ENCODE measurements at regions not wholly inside any gene's neighbourhood (a gene's known extent, or its start where the extent isn't known, plus 50 kb on each side); places are given as distances from the start of the nearest gene placed in this dataset.

GRCh38 chr5:109961751-109962150 lies 272.0 kb downstream of the MAN2A1 start:
- Histone ChIP-seq H3K36me3 (ENCODE audit: insufficient read depth) (no peaks in the 10 kb centered on the region), H3K4me3 (IDR thresholded peaks at IDR 0.05; ENCODE audit: insufficient read depth, low read depth, low read length) (no peak overlapping the region), H3K4me2 (peak overlapping the region; percentile 25; the same call in 1 of the 2 replicates), H3K4me1 (ENCODE audit: low read depth, poor library complexity, severe bottlenecking) (peaks cover 38% of the 10 kb centered on the region), H3K79me2 (ENCODE audit: insufficient read depth, low read depth) (no peaks in the 10 kb centered on the region), H3K27me3 (ENCODE audit: insufficient read depth, low read depth) (no peaks in the 10 kb centered on the region), H3K9ac (no peak overlapping the region), H4K20me1 (ENCODE audit: insufficient read depth) (no peaks in the 10 kb centered on the region), H2AFZ (ENCODE audit: low read depth) (no peak overlapping the region), H3K27ac (no peak overlapping the region)
- TF ChIP-seq CTCF (conservative IDR thresholded peaks at IDR 0.05; ENCODE audit: low read depth, low read length), result no peak

GRCh38 chr5:109962882-109963603 lies 273.3 kb downstream of the MAN2A1 start:
- Histone ChIP-seq H2AFZ (ENCODE audit: low read depth) (no peak overlapping the region), H3K4me3 (IDR thresholded peaks at IDR 0.05; ENCODE audit: insufficient read depth, low read depth, low read length) (no peak overlapping the region), H3K4me1 (ENCODE audit: low read depth, poor library complexity, severe bottlenecking) (peaks cover 38% of the 10 kb centered on the region), H3K27ac (no peak overlapping the region), H3K79me2 (ENCODE audit: insufficient read depth, low read depth) (no peaks in the 10 kb centered on the region), H4K20me1 (ENCODE audit: insufficient read depth) (no peaks in the 10 kb centered on the region), H3K27me3 (ENCODE audit: insufficient read depth, low read depth) (no peaks in the 10 kb centered on the region), H3K9ac (no peak overlapping the region), H3K4me2 (peak overlapping the region; percentile 25; the same call in 1 of the 2 replicates), H3K36me3 (ENCODE audit: insufficient read depth) (no peaks in the 10 kb centered on the region)
- no peak for TF ChIP-seq CTCF (conservative IDR thresholded peaks at IDR 0.05; ENCODE audit: low read depth, low read length)

GRCh38 chr5:109964136-109964535 lies 274.4 kb downstream of the MAN2A1 start:
- H3K4me3 ChIP-seq (IDR thresholded peaks at IDR 0.05; ENCODE audit: insufficient read depth, low read depth, low read length), result no peak overlapping the region
- TF ChIP-seq CTCF (conservative IDR thresholded peaks at IDR 0.05; ENCODE audit: low read depth, low read length), result no peak
- no peaks in the 10 kb centered on the region for H4K20me1 ChIP-seq (ENCODE audit: insufficient read depth)
- H3K4me1 ChIP-seq (ENCODE audit: low read depth, poor library complexity, severe bottlenecking), result peaks cover 38% of the 10 kb centered on the region
- H3K79me2 ChIP-seq (ENCODE audit: insufficient read depth, low read depth), result no peaks in the 10 kb centered on the region
- no peak overlapping the region for H3K27ac ChIP-seq
- H3K9ac ChIP-seq, result no peak overlapping the region
- no peak overlapping the region for H3K4me2 ChIP-seq
- H2AFZ ChIP-seq (ENCODE audit: low read depth), result no peak overlapping the region
- H3K36me3 ChIP-seq (ENCODE audit: insufficient read depth), result no peaks in the 10 kb centered on the region
- H3K27me3 ChIP-seq (ENCODE audit: insufficient read depth, low read depth), result no peaks in the 10 kb centered on the region

- no peaks in the 10 kb centered on the region for H3K27me3 ChIP-seq (ENCODE audit: insufficient read depth, low read depth)
- H3K4me1 ChIP-seq (ENCODE audit: low read depth, poor library complexity, severe bottlenecking), result peaks cover 38% of the 10 kb centered on the region
- no peak overlapping the region for H3K4me3 ChIP-seq (IDR thresholded peaks at IDR 0.05; ENCODE audit: insufficient read depth, low read depth, low read length)
- H4K20me1 ChIP-seq (ENCODE audit: insufficient read depth), result no peaks in the 10 kb centered on the region
- no peak overlapping the region for H3K9ac ChIP-seq
- no peak overlapping the region for H2AFZ ChIP-seq (ENCODE audit: low read depth)
- no peaks in the 10 kb centered on the region for H3K79me2 ChIP-seq (ENCODE audit: insufficient read depth, low read depth)
- H3K36me3 ChIP-seq (ENCODE audit: insufficient read depth), result no peaks in the 10 kb centered on the region
- TF ChIP-seq CTCF (conservative IDR thresholded peaks at IDR 0.05; ENCODE audit: low read depth, low read length), result no peak
- peak overlapping the region; percentile 5; the same call in 1 of the 2 replicates for H3K4me2 ChIP-seq
- no peak overlapping the region; the same call in 1 of the 2 replicates for H3K27ac ChIP-seq
Observed at GRCh38 chr5:109965634-109966033, 275.9 kb downstream of the MAN2A1 start.

All from KMS-11 (cell line).